Stomach smooth muscle (tissue), 2 donors: ENCODE measurements at regions not wholly inside any gene's neighbourhood (a gene's known extent, or its start where the extent isn't known, plus 50 kb on each side); places are given as distances from the start of the nearest gene placed in this dataset.

Experiments
- H3K27ac ChIP-seq: one replicate; pipeline ENCODE4 v1.7.0; 2013; ENCODE audit warnings: mild to moderate bottlenecking, low read length, inconsistent platforms
- H3K27me3 ChIP-seq, 2 donors: one replicate each; pipeline ENCODE4 v1.7.0; 2013; ENCODE audit warnings: low read length in 2 of 2; ENCODE audit not compliant: insufficient read depth in 2 of 2, control insufficient read depth in 1 of 2
- H3K36me3 ChIP-seq, 2 donors: one replicate each; pipeline ENCODE4 v1.7.0; 2013; ENCODE audit warnings: low read length in 2 of 2; ENCODE audit not compliant: control insufficient read depth in 2 of 2, insufficient read depth in 2 of 2
- H3K4me1 ChIP-seq: one replicate; pipeline ENCODE4 v1.7.0; 2013; ENCODE audit warnings: low read length; ENCODE audit not compliant: control insufficient read depth, insufficient read depth
- H3K4me3 ChIP-seq, 2 donors: one replicate each; pipeline ENCODE4 v1.7.0; 2013; ENCODE audit warnings: low read length in 2 of 2
- H3K9ac ChIP-seq, 2 donors: one replicate each; pipeline ENCODE4 v1.7.0; 2013; ENCODE audit warnings: low read length in 2 of 2, mild to moderate bottlenecking in 1 of 2
- H3K9me3 ChIP-seq, 2 donors: one replicate each; pipeline ENCODE4 v1.7.0; 2013; ENCODE audit warnings: low read length in 2 of 2; ENCODE audit not compliant: control insufficient read depth in 2 of 2
- donor health status: healthy.
- donor health status: Pancreatic carcinoma.

DNA sequence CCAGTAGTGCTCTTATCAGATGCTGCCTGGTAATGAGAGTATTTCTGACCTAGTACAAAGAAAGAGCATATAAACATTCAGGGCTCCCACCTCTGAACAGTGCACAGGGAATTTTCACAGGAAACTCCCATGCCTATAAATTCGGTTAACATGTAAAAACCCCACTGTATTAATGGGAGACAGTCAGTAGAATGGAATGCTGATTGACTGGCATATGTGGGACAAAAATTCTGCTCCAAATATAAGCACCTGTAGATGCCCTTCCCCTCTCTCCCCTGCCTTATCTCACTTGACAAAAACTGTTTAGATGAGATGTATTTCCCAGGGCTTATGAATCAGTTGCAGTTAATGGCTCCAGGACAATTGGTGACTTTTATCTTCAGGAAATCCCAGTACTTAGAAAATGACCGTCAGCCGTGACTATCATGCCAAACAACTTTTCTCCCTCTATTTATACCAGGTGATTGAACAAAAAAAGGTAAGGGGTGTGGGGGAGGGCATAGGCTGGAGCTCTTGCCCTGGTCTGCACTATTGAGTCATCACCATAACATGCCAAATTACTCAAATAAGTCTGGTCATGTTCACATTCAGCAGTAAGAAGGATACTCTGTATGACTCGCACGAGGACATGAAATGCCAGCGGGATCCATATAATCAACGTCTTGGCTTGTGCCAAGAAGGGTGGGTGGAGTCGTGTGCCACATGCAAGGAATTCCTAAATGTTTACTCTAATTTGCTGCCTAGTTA, 176.4 kb upstream of the BMP2 start:
- Histone ChIP-seq H3K36me3 (no peaks in the 10 kb centered on the region), H3K9me3 (no peaks in the 10 kb centered on the region), H3K27me3 (no peaks in the 10 kb centered on the region), H3K4me1 (no peaks in the 10 kb centered on the region), H3K4me3 (no peak overlapping the region), H3K9ac (no peak overlapping the region), H3K27ac (no peak overlapping the region)

DNA sequence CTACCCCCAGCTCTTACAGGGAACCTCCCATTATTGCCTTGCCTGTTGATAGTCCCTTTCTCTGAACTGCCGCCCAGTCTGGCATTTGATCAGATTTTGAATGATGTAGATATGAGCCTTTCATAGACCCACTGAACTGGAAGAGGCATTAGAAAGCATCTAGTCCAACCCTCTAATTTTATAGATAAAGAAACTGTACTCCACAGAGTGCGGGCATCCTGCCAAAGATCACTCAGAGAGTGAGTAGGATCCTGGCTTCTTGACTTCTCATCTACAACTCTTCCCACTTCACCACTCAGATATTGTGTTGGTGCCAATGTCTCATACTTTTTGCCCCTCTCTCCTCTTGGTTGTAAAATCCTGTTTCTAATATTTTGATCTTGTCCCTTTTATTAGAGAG, 179.2 kb upstream of the BMP2 start:
- Histone ChIP-seq H3K4me1 (no peaks in the 10 kb centered on the region), H3K27ac (no peak overlapping the region), H3K4me3 (no peak overlapping the region), H3K9me3 (no peaks in the 10 kb centered on the region), H3K9ac (no peak overlapping the region), H3K27me3 (no peaks in the 10 kb centered on the region), H3K36me3 (no peaks in the 10 kb centered on the region)

DNA sequence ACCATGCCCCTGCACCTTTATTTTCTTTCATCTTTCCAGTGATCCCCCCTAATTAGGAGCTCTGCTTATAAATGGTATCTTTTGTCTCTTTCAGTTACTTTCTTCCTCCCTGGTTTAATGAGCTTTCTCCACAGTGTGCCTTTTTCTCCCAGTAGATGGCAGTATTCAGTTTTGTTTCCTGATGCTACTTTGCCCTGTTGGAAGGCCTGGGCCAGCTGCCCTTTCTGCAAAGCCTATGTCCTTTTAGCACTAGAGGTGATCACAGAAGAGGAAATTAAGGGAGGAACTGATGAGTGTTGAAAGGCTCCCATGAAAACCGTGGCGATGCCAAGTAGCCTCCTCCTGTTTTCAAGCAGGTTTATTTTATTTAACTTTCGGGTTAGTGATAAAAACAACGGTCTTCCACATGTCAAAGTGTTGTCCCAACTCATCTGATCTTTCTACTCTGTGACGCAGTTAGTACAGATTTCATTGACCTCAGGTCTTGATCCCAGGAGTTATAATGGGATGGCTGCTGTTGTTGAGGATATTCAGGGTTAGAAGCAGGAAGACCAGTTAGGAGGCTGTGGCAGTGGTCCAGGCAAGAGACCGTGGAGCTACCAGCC, 184.2 kb upstream of the BMP2 start:
- Histone ChIP-seq H3K9me3 (no peaks in the 10 kb centered on the region), H3K4me3 (no peak overlapping the region), H3K36me3 (no peaks in the 10 kb centered on the region), H3K27me3 (no peaks in the 10 kb centered on the region), H3K9ac (no peak overlapping the region), H3K27ac (no peak overlapping the region), H3K4me1 (no peaks in the 10 kb centered on the region)

DNA sequence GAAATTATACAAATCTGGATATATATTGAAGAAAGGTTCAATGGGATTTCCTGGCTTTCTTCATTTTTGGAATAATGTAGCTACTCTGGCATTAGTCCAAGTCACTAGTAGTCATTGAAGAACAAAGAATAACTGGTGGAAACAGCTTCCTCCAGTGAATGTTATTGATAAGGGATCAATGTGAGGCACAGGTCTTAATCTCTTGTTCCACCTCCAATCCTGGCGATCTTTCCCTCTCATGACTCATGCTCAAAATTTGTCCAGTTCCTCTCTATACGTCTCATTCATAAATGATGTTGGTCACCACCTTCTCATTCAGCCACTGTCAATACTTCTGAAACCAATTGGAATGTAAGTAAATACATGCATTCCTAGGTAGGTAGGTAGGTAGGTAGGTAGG, 185.0 kb upstream of the BMP2 start:
- no peak overlapping the region for H3K27ac ChIP-seq
- no peak overlapping the region for H3K9ac ChIP-seq
- H3K4me3 ChIP-seq = no peak overlapping the region
- H3K4me1 ChIP-seq = no peaks in the 10 kb centered on the region
- H3K9me3 ChIP-seq = no peaks in the 10 kb centered on the region
- H3K27me3 ChIP-seq = no peaks in the 10 kb centered on the region
- no peaks in the 10 kb centered on the region for H3K36me3 ChIP-seq

DNA sequence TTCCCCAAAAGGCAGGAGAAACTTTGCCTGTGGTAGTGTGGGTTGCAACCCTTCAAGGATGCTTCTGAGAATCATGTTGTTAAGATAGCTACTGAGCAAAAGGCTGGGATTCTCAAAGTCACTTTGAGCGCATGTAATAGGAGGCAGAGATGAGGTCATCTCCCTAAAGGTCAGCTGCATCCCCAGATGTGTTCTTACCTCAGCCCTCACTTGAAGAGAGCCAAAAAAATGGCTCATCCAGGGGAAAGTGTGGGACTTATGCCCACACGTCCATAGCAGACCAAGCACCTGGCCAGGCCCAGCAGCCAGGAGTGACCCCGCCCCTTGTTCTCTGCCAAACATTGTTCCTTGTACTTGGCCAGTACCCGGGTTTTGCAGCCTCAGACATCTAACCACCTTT, 187.0 kb upstream of the BMP2 start:
- H3K9ac ChIP-seq = no peak overlapping the region
- no peaks in the 10 kb centered on the region for H3K36me3 ChIP-seq
- H3K27ac ChIP-seq = no peak overlapping the region
- H3K4me3 ChIP-seq = no peak overlapping the region
- no peaks in the 10 kb centered on the region for H3K27me3 ChIP-seq
- no peaks in the 10 kb centered on the region for H3K4me1 ChIP-seq
- no peaks in the 10 kb centered on the region for H3K9me3 ChIP-seq

DNA sequence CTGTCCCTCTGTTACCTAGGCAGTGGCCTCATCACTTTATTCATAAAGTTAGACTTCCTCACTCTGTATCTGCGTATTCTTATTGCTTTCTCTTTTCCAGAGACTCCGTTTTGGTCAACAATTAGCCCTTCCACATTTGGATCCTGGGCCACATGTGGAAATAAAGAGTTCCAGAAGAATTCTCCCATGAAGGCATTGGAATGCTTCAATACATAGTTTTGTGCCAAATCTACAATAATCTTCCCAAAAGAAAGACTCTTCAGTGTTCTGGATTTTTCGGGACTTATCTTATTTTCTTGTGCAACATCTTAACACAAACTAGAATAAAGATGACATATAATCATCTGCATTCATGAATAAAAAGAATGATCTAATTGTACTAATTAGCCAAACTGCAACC, 187.7 kb upstream of the BMP2 start:
- no peak overlapping the region for H3K27ac ChIP-seq
- no peaks in the 10 kb centered on the region for H3K36me3 ChIP-seq
- no peak overlapping the region for H3K4me3 ChIP-seq
- H3K27me3 ChIP-seq = no peaks in the 10 kb centered on the region
- no peaks in the 10 kb centered on the region for H3K9me3 ChIP-seq
- no peak overlapping the region for H3K9ac ChIP-seq
- no peaks in the 10 kb centered on the region for H3K4me1 ChIP-seq

DNA sequence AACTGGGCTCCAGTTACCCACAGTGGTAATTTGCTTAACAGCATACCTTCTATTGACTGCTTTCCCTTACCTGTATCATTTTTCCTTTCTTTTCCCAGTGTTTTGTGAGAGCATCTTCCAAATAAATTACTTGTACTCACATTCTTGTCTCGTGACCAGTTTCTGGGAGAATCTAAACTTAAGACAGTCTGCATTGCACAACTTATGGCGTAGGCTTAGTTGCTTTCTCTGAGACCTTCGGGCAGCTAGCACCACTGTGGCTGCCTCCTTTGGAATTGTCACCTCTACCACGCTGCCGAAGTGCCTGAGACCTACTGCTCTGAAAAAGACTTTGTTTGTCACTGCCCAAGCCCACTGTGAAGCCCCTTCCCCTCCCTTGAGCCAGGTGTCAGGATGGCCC, 188.1 kb upstream of the BMP2 start:
- H3K27ac ChIP-seq = no peak overlapping the region
- no peaks in the 10 kb centered on the region for H3K4me1 ChIP-seq
- H3K27me3 ChIP-seq = no peaks in the 10 kb centered on the region
- H3K4me3 ChIP-seq = no peak overlapping the region
- no peaks in the 10 kb centered on the region for H3K9me3 ChIP-seq
- no peaks in the 10 kb centered on the region for H3K36me3 ChIP-seq
- H3K9ac ChIP-seq = no peak overlapping the region

DNA sequence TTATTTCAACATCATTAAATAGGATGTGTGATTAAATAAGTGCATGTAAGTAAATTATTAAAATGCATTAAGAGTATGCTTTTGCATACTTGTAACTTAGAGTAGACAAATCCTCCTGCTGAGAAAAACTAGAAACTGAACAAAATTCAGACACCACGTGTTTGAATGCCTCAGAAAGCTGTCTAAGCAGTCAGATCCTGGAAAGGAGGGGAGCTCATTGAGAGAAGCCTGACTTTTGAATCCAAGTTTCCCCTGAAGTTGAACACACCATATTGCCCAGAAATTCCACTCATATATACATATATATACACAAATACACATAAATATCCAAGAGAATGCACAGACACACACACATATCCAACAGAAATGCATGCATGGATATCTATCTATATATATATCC, 190.0 kb upstream of the BMP2 start:
- H3K36me3 ChIP-seq = no peaks in the 10 kb centered on the region
- no peaks in the 10 kb centered on the region for H3K4me1 ChIP-seq
- H3K4me3 ChIP-seq = no peak overlapping the region
- H3K27ac ChIP-seq = no peak overlapping the region
- no peak overlapping the region for H3K9ac ChIP-seq
- no peaks in the 10 kb centered on the region for H3K9me3 ChIP-seq
- H3K27me3 ChIP-seq = no peaks in the 10 kb centered on the region

DNA sequence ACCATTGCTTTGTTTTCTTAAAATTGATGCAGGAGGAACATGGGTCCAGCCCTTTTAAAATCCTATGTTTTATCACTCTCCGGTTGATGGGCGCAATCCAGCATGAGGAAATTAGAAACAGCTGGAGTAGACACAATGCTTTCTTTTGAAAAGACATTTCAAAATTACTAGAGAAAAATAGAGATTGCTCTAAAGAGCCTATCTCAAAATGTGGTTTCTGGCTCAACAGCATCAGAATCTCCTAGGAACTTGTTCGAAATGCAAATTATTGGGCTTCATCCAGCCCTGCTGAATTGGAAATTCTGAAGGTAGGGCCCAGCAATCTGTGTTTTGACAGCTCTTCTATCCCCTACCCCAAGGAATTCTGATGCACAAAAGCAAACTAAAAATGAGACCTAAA, 190.8 kb upstream of the BMP2 start:
- Histone ChIP-seq H3K4me1 (no peaks in the 10 kb centered on the region), H3K9ac (no peak overlapping the region), H3K9me3 (no peaks in the 10 kb centered on the region), H3K27ac (no peak overlapping the region), H3K4me3 (no peak overlapping the region), H3K27me3 (no peaks in the 10 kb centered on the region), H3K36me3 (no peaks in the 10 kb centered on the region)

DNA sequence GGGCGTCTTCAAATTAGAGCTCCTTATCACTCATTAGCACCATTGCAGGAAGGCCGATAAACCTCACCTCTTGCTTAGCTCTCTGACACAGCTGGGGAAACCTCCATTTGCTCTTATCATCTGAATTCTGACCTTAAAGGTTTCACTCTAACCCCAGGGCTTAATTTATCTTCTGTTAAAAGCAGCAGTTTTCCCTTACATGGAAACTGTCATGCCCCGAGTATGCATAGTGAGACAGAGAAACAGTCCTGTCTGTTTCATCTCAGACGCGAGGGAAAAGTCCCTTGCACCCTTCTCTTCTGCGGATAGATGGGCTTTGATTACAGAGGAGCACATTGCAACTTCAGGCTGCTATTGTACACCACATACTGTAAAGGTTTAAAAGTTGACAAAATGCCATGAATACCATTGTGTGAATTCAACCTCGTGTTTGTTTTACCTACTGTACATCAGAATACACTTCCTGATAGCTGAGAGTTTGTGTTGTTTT, 191.5 kb upstream of the BMP2 start:
- no peak overlapping the region for H3K9ac ChIP-seq
- no peaks in the 10 kb centered on the region for H3K27me3 ChIP-seq
- no peak overlapping the region for H3K4me3 ChIP-seq
- no peaks in the 10 kb centered on the region for H3K9me3 ChIP-seq
- no peaks in the 10 kb centered on the region for H3K36me3 ChIP-seq
- H3K4me1 ChIP-seq = no peaks in the 10 kb centered on the region
- H3K27ac ChIP-seq = no peak overlapping the region

DNA sequence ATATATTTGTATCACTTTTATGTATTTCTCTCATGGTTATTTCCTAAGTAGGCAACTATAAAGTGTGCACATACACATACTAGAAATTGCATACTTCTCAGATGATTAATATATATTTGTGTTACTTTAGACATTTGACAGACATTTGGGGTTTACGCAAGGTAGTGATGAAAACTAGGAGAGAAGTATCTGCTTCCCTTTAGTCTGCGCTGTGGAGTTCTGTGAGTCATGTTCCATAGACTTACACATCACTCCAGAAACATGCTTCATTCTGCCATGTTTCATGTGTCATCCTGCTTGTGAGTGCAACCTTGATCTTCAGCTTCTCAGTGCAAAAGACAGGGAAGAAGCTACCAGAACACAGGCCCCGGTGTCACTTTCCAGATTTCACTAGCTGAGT, 200.7 kb upstream of the BMP2 start:
- Histone ChIP-seq H3K4me3 (no peak overlapping the region), H3K9ac (no peak overlapping the region), H3K4me1 (no peaks in the 10 kb centered on the region), H3K36me3 (no peaks in the 10 kb centered on the region), H3K27ac (no peak overlapping the region), H3K27me3 (no peaks in the 10 kb centered on the region), H3K9me3 (no peaks in the 10 kb centered on the region)
